Tibial nerve (tissue), 4 donors: ENCODE measurements at regions not wholly inside any gene's neighbourhood (a gene's known extent, or its start where the extent isn't known, plus 50 kb on each side); places are given as distances from the start of the nearest gene placed in this dataset.

ENCODE experiments used
- EP300 ChIP-seq, 2 donors: sonication (generic); formaldehyde crosslinking; IDR thresholded peaks; one replicate each; pipeline ENCODE4 v1.6.1; 2017; ENCODE audit warnings: antibody characterized with exemption in 2 of 2, mild to moderate bottlenecking in 1 of 2
- POLR2A ChIP-seq, 2 donors: fragments of 450-650 bp; IDR thresholded peaks; one replicate each; pipeline ENCODE4 v1.6.1; 2017; ENCODE audit warnings: antibody characterized with exemption in 2 of 2, mild to moderate bottlenecking in 2 of 2, moderate library complexity in 2 of 2
- TF ChIP-seq, protein P1 (sequence below), 5 experiments: fragments of 200-600 bp in 3 of 5; fragments of 450-650 bp in 2 of 5; sonication (generic) in 3 of 5; IDR thresholded peaks; one replicate each; pipeline ENCODE4 v1.5.1; 2016 to 2019; ENCODE audit warnings: antibody characterized with exemption in 5 of 5, mild to moderate bottlenecking in 3 of 5, moderate library complexity in 2 of 5

DNA sequence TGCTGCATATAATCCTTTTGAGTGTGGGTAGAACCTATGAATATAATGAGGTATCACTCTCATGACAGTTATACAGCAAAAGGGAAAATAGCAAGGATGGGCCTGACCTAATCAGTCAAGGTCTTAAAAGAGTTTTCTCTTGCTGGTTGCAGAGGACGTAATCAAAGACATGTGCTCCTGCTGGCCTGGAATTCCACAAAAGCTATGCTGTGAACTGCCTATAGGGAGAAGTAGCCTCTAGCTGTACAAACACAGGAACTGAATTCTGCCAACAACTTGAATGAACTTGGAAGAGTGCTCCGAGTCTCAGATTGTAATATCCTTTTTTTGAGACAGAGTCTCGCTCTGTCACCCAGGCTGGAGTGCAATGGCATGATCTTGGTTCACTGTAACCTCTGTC lies 195.6 kb downstream of the PLK2 start:
- TF ChIP-seq, protein P1, sequence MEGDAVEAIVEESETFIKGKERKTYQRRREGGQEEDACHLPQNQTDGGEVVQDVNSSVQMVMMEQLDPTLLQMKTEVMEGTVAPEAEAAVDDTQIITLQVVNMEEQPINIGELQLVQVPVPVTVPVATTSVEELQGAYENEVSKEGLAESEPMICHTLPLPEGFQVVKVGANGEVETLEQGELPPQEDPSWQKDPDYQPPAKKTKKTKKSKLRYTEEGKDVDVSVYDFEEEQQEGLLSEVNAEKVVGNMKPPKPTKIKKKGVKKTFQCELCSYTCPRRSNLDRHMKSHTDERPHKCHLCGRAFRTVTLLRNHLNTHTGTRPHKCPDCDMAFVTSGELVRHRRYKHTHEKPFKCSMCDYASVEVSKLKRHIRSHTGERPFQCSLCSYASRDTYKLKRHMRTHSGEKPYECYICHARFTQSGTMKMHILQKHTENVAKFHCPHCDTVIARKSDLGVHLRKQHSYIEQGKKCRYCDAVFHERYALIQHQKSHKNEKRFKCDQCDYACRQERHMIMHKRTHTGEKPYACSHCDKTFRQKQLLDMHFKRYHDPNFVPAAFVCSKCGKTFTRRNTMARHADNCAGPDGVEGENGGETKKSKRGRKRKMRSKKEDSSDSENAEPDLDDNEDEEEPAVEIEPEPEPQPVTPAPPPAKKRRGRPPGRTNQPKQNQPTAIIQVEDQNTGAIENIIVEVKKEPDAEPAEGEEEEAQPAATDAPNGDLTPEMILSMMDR (IDR thresholded peaks at IDR 0.05) = no peak
- no peak for TF ChIP-seq POLR2A (IDR thresholded peaks at IDR 0.05)
- no peak for TF ChIP-seq EP300 (IDR thresholded peaks at IDR 0.05)
